Loucy (cell line): ENCODE measurements at regions not wholly inside any gene's neighbourhood (a gene's known extent, or its start where the extent isn't known, plus 50 kb on each side); places are given as distances from the start of the nearest gene placed in this dataset.

Experiments
- H2AFZ ChIP-seq: fragments of 200-600 bp; sonication (generic); 2 replicates; pipeline ENCODE4 v1.6.0; 2016; ENCODE audit warnings: antibody characterized with exemption, mild to moderate bottlenecking, low read length, moderate library complexity
- H3F3A ChIP-seq: fragments of 200-600 bp; 2 replicates; pipeline ENCODE4 v1.6.0; 2016; ENCODE audit warnings: antibody characterized with exemption, low read depth, mild to moderate bottlenecking
- H3K27me3 ChIP-seq: fragments of 200-600 bp; sonication (generic); 2 replicates; pipeline ENCODE4 v1.6.1; 2014; ENCODE audit warnings: low read length, mild to moderate bottlenecking; ENCODE audit not compliant: insufficient read depth, poor library complexity, severe bottlenecking
- H3K36me3 ChIP-seq: fragments of 200-600 bp; sonication (generic); 2 replicates; pipeline ENCODE4 v1.6.1; 2016; ENCODE audit warnings: low read length; ENCODE audit not compliant: insufficient read depth
- H3K4me1 ChIP-seq: fragments of 200-600 bp; sonication (generic); 2 replicates; pipeline ENCODE4 v1.5.1; 2014; ENCODE audit warnings: low read length, mild to moderate bottlenecking; ENCODE audit not compliant: insufficient read depth, poor library complexity, severe bottlenecking
- H3K4me2 ChIP-seq: fragments of 200-600 bp; sonication (generic); 2 replicates; pipeline ENCODE4 v1.6.0; 2014; ENCODE audit warnings: antibody characterized with exemption, low read length, low read depth, mild to moderate bottlenecking; ENCODE audit not compliant: poor library complexity, severe bottlenecking
- H3K4me3 ChIP-seq: fragments of 200-600 bp; sonication (generic); 2 replicates; pipeline ENCODE4 v1.5.1; 2014; ENCODE audit warnings: low read length, mild to moderate bottlenecking, mixed read lengths; ENCODE audit not compliant: poor library complexity, severe bottlenecking
- H3K79me2 ChIP-seq: fragments of 200-600 bp; sonication (generic); 2 replicates; pipeline ENCODE4 v1.6.1; 2014; ENCODE audit warnings: low read length; ENCODE audit not compliant: insufficient read depth
- H3K9ac ChIP-seq: fragments of 200-600 bp; sonication (generic); 2 replicates; pipeline ENCODE4 v1.6.0; 2014; ENCODE audit warnings: mild to moderate bottlenecking, low read depth, low read length, moderate library complexity; ENCODE audit not compliant: poor library complexity, severe bottlenecking
- H3K9me2 ChIP-seq: fragments of 200-600 bp; sonication (generic); replicated peaks from 2 replicates; pipeline ENCODE4 v1.6.1; 2016; ENCODE audit warnings: low read depth, low read length, mixed read lengths
- H3K9me3 ChIP-seq: fragments of 200-600 bp; sonication (generic); 2 replicates; pipeline ENCODE4 v1.6.1; 2014; ENCODE audit warnings: mild to moderate bottlenecking, antibody characterized with exemption, low read length, low read depth; ENCODE audit not compliant: insufficient read depth
- H4K20me1 ChIP-seq: fragments of 200-600 bp; sonication (generic); 2 replicates; pipeline ENCODE4 v1.6.0; 2014; ENCODE audit warnings: antibody characterized with exemption, low read length, mild to moderate bottlenecking; ENCODE audit not compliant: insufficient read depth, poor library complexity, severe bottlenecking
- CTCF ChIP-seq: fragments of 200-600 bp; sonication (generic); conservative IDR thresholded peaks from 2 replicates; pipeline ENCODE4 v1.5.1; 2014; ENCODE audit warnings: mild to moderate bottlenecking, antibody characterized with exemption, low read length
- EZH2phosphoT487 ChIP-seq: fragments of 200-600 bp; IDR thresholded peaks from 2 replicates; pipeline ENCODE4 v1.6.1; 2018; ENCODE audit warnings: antibody characterized with exemption, mild to moderate bottlenecking, moderate library complexity, borderline replicate concordance

DNA sequence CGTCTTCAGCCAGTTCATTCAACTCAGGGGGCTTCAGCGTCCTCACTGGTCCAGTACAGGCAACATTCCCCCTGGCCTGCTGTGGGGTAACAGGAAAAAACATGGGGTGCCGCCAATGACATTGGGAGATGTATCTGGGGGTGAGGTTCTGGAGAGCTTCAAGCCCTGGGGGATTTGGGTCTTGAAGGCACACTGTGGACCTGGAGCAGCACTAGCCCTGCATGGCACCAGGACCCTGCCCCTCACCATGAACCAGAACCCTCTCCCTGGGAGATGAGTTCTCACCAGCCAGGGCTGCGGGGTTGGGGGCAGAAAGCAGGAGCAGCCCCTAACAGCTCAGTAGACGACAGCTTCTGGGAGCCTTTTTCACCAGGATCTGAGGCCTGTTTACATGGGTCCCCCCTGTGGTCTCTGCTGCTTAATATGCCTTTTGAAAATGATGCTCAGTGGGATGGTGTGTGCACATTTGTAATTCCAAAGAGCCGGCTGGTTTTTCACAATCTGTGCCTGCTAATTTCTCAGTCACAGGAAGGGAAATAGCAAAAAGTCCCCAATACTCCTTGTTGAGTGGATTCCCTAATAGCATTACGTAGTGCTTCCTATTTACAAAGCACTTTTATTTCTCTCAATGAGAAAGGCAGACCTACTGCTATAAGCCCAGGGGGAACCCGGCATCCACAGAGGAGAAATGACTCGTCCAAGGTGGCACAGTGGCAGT lies 509.5 kb downstream of the RPS24 start:
- no peak overlapping the region for H3K4me2 ChIP-seq
- H3K36me3 ChIP-seq = no peaks in the 10 kb centered on the region
- peaks cover 28% of the 10 kb centered on the region for H3K4me1 ChIP-seq
- TF ChIP-seq CTCF (no peak), EZH2phosphoT487 (no peak)
- no peaks in the 10 kb centered on the region for H3K27me3 ChIP-seq
- H4K20me1 ChIP-seq = no peaks in the 10 kb centered on the region
- H3K9me2 ChIP-seq = no peaks in the 10 kb centered on the region
- H3K79me2 ChIP-seq = no peaks in the 10 kb centered on the region
- no peak overlapping the region for H3K4me3 ChIP-seq
- no peaks in the 10 kb centered on the region for H3F3A ChIP-seq
- no peak overlapping the region for H3K9ac ChIP-seq
- no peak overlapping the region for H2AFZ ChIP-seq
- no peaks in the 10 kb centered on the region for H3K9me3 ChIP-seq

- Histone ChIP-seq H4K20me1 (no peaks in the 10 kb centered on the region), H3K4me2 (no peak overlapping the region), H3K9ac (no peak overlapping the region), H3K36me3 (no peaks in the 10 kb centered on the region), H3K4me3 (no peak overlapping the region), H3K4me1 (peaks cover 28% of the 10 kb centered on the region), H3K9me2 (no peaks in the 10 kb centered on the region), H3K9me3 (no peaks in the 10 kb centered on the region), H3K27me3 (no peaks in the 10 kb centered on the region), H3K79me2 (no peaks in the 10 kb centered on the region), H3F3A (no peaks in the 10 kb centered on the region), H2AFZ (no peak overlapping the region)
- no peak for TF ChIP-seq CTCF
- no peak for TF ChIP-seq EZH2phosphoT487
Measured at GRCh38 chr10:78543749-78544362, 510.2 kb downstream of the RPS24 start.

GRCh38 chr10:78544423-78545090 lies 510.9 kb downstream of the RPS24 start:
- H3K79me2 ChIP-seq = no peaks in the 10 kb centered on the region
- H3K9me2 ChIP-seq = no peaks in the 10 kb centered on the region
- no peaks in the 10 kb centered on the region for H3K36me3 ChIP-seq
- H3F3A ChIP-seq = no peaks in the 10 kb centered on the region
- peaks cover 28% of the 10 kb centered on the region for H3K4me1 ChIP-seq
- H3K27me3 ChIP-seq = no peaks in the 10 kb centered on the region
- no peaks in the 10 kb centered on the region for H3K9me3 ChIP-seq
- no peaks in the 10 kb centered on the region for H4K20me1 ChIP-seq
- H3K4me3 ChIP-seq = no peak overlapping the region
- no peak overlapping the region for H3K4me2 ChIP-seq
- H3K9ac ChIP-seq = no peak overlapping the region
- TF ChIP-seq EZH2phosphoT487 (no peak), CTCF (no peak)
- no peak overlapping the region for H2AFZ ChIP-seq
